22Rv1 (cell line): ENCODE measurements at regions not wholly inside any gene's neighbourhood (a gene's known extent, or its start where the extent isn't known, plus 50 kb on each side); places are given as distances from the start of the nearest gene placed in this dataset.

Experiments used
- H3K27ac ChIP-seq: fragments of 450-650 bp; 2 replicates; pipeline ENCODE4 v1.5.1; 2017
- ZFX ChIP-seq: fragments of 450-650 bp; IDR thresholded peaks from 2 replicates; pipeline ENCODE4 v1.6.1; 2017; ENCODE audit warnings: antibody characterized with exemption, borderline replicate concordance
- TF ChIP-seq, protein P1 (sequence below): fragments of 450-650 bp; IDR thresholded peaks from 2 replicates; pipeline ENCODE4 v1.5.1; 2017; ENCODE audit warnings: mild to moderate bottlenecking

DNA sequence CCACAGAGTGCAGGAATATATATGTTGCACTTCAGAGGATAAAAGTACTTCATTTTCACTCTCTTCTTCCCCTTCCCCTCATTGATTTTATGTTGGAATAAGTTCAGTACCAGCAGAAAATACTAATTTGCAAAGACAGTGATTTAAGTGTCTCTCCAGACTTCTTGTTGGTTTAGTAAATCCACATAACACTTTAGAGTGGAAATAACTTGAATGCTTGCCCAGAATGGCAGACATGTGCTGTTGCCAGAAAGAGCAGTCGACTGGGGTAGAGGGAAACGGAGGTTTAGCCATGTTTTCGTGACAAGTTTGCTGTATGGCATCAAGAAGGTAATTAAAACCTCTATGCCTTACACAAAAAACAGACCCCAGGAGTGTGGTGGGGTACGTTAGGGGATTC is 246.0 kb upstream of the CXCR4 start:
- no peak overlapping the region for H3K27ac ChIP-seq
- TF ChIP-seq ZFX, result no peak
- TF ChIP-seq, protein P1, sequence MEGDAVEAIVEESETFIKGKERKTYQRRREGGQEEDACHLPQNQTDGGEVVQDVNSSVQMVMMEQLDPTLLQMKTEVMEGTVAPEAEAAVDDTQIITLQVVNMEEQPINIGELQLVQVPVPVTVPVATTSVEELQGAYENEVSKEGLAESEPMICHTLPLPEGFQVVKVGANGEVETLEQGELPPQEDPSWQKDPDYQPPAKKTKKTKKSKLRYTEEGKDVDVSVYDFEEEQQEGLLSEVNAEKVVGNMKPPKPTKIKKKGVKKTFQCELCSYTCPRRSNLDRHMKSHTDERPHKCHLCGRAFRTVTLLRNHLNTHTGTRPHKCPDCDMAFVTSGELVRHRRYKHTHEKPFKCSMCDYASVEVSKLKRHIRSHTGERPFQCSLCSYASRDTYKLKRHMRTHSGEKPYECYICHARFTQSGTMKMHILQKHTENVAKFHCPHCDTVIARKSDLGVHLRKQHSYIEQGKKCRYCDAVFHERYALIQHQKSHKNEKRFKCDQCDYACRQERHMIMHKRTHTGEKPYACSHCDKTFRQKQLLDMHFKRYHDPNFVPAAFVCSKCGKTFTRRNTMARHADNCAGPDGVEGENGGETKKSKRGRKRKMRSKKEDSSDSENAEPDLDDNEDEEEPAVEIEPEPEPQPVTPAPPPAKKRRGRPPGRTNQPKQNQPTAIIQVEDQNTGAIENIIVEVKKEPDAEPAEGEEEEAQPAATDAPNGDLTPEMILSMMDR, result no peak

DNA sequence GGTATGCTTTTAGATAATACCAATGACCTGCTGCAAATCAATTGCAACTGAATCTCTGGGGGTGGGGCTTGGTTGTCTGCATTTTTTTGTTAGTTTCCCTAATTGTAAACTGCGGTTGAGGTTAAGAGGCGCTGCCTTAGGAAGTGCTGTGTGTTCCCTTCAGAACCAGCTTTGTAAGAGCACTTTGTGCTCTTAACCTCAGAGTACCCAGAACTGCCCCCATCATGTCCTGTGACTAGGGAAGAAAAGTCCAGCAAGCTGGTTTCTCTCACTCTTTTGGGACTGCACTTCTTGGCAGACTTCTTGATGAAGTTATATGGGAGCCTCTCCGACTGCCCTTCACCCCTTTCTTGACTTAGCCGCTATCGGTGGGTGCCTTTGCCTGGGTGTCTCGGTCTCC is 245.5 kb upstream of the CXCR4 start:
- no peak for TF ChIP-seq ZFX
- TF ChIP-seq, protein P1, result no peak
- no peak overlapping the region for H3K27ac ChIP-seq

DNA sequence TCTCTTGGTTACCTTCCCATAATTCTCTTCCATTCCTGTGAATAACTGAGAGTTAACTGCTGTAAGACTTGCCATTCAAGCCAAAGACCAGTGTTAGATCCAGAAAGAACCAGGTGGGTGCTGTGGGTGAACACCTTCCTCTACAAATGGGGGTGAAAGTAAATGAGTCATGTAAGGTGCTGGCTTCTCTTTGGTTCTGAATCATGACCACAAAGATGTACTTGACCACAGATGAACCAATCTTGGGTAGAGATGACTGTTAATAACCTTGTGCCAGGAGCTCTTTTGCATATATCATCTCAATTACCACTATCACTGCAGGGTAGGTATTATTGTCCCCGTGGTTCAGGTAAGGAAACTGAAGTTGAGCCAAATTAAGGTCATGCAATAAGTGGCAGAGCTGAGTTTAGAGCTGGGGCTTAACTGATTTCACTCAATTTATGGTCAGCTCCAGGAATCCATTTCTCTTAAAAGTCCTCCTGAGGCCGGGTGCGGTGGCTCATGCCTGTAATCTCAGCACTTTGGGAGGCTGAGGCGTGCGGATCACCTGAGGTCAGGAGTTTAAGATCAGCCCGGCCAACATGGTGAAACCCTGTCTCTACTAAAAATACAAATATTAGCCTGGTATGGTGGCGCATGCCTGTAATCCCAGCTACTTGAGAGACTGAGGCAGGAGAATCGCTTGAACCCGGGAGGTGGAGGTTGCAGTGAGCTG is 244.9 kb upstream of the CXCR4 start:
- no peak overlapping the region for H3K27ac ChIP-seq
- TF ChIP-seq, protein P1, result no peak
- no peak for TF ChIP-seq ZFX

DNA sequence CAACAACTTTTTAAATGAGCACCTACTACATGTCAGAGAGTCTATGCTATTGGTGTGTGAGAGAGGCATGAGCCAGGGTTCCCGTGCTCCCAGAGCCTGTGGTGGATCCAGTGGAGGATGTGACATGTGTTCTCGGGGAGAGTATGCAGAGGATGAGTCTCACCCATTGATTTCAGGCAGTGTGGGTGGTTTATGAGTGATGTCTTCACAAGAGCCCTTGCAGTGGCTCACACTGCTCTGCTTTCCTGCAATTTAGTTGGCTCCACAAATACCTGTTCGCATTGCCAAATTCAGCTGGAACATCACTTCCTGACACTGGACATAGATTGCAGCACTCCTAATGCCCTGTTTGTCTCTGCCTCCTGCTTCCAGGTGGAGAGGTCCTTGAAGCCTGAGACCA is 243.6 kb upstream of the CXCR4 start:
- TF ChIP-seq ZFX, result no peak
- TF ChIP-seq, protein P1, result no peak
- no peak overlapping the region for H3K27ac ChIP-seq

DNA sequence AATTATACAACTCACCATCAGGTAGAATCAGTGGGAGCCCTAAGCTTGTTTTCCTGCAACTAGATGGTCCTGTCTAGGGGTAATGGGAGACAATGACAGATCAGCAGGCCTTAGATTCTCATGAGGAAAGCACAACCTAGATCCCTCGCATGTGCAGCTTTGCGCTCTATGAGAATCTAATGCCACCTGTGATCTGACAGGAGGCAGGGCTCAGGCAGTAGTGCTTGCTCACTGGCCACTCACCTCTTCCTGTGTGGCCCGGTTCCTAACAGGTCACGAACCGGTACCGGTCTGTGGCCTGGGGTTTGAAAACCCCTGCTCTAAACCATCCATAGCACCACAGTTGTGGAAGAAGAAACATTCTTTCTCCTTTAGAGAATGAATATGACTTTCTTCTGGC is 242.8 kb upstream of the CXCR4 start:
- H3K27ac ChIP-seq, result no peak overlapping the region
- TF ChIP-seq, protein P1, result no peak
- no peak for TF ChIP-seq ZFX

DNA sequence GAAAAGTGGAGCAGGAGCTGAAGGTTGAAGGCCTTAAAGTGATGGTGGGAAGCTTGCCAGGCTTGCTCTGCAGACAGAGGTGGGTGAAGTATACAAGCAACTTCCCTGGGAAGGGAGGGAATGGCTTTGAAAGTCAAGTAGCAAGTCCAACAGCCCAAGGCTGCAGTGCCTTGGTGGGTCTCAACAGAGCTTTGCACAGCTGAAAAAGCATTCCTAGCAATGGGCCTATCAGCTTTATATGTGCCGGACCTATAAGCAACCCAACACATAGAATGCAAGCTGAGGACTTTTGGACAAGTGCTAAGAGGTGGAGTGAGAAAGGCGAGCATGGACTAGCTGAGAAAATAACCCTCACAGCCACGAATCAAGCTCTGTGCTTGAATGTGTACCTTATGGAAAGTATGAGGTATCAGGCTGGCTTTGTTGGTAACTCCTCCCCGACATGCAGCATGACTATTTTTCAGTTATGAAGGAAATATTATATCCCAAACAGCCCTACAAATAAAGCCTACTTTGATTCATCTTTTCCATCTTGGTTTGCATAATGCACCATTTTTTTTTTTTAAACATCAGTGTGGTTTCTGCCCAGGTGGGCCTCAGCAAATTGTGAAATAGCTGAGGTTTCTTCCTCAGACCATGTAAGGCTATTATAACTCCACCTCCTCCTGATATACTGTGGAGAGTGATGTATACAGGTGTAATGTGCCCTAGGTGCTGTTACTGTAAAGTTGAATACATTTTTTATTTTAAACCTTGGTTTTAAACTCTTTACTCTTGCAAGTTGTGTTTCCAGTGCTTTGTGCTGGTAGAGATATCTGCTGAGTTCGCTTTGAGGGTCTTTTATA is 241.4 kb upstream of the CXCR4 start:
- no peak for TF ChIP-seq ZFX
- TF ChIP-seq, protein P1, result no peak
- H3K27ac ChIP-seq, result no peak overlapping the region

DNA sequence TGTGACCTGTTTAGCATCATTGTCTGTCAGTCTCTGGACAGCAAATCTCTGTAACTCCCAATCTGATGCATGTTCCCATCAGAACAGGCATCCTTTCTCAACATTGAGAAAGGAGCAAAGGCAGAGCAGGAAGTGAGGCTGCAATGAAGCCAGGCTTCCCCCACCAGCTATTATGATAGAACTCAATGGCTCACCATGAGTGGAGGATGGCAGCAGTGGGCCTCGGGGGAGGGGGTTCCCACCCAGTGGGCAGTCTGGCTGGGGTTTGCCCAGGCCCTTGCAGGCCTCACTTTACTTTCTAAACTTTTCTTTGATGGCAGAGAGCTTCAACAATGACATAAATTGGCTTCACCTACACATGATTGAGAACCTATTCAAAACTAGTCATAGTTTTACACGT is 240.6 kb upstream of the CXCR4 start:
- no peak overlapping the region for H3K27ac ChIP-seq
- TF ChIP-seq, protein P1, result no peak
- no peak for TF ChIP-seq ZFX
